ENCODE measurements at regions not wholly inside any gene's neighbourhood (a gene's known extent, or its start where the extent isn't known, plus 50 kb on each side); places are given as distances from the start of the nearest gene placed in this dataset.

GRCh38 chr13:62320129-62321108, 904.8 kb upstream of the PCDH20 start:
- no peak overlapping the region for H3K4me3 ChIP-seq (ENCODE audit: low read depth, low read length)
- TF ChIP-seq CTCF (IDR thresholded peaks at IDR 0.05; ENCODE audit: borderline replicate concordance, insufficient read depth, low read depth, low read length): peak; percentile 26; the same call in 1 of the 2 replicates

GRCh38 chr13:62309904-62310303, 894.3 kb upstream of the PCDH20 start:
- no peak overlapping the region for H3K4me3 ChIP-seq (ENCODE audit: low read depth, low read length)
- TF ChIP-seq CTCF (IDR thresholded peaks at IDR 0.05; ENCODE audit: borderline replicate concordance, insufficient read depth, low read depth, low read length): no peak

GRCh38 chr13:62305756-62306155, 890.1 kb upstream of the PCDH20 start:
- no peak overlapping the region for H3K4me3 ChIP-seq (ENCODE audit: low read depth, low read length)

GRCh38 chr13:62302341-62302740, 886.7 kb upstream of the PCDH20 start:
- no peak for TF ChIP-seq CTCF (IDR thresholded peaks at IDR 0.05; ENCODE audit: borderline replicate concordance, insufficient read depth, low read depth, low read length)
- no peak overlapping the region for H3K4me3 ChIP-seq (ENCODE audit: low read depth, low read length)

More at GRCh38 chr13:62305756-62306155, 890.1 kb upstream of the PCDH20 start:
- TF ChIP-seq CTCF (IDR thresholded peaks at IDR 0.05; ENCODE audit: borderline replicate concordance, insufficient read depth, low read depth, low read length): no peak

- no peak for TF ChIP-seq CTCF (IDR thresholded peaks at IDR 0.05; ENCODE audit: borderline replicate concordance, insufficient read depth, low read depth, low read length)
- H3K4me3 ChIP-seq (ENCODE audit: low read depth, low read length): no peak overlapping the region
Measured at GRCh38 chr13:62299988-62300387, 884.3 kb upstream of the PCDH20 start.

- TF ChIP-seq CTCF (IDR thresholded peaks at IDR 0.05; ENCODE audit: borderline replicate concordance, insufficient read depth, low read depth, low read length): no peak
- no peak overlapping the region for H3K4me3 ChIP-seq (ENCODE audit: low read depth, low read length)
Measured at GRCh38 chr13:62296812-62297211, 881.2 kb upstream of the PCDH20 start.

GRCh38 chr13:62294244-62294643, 878.6 kb upstream of the PCDH20 start:
- H3K4me3 ChIP-seq (ENCODE audit: low read depth, low read length): no peak overlapping the region
- no peak for TF ChIP-seq CTCF (IDR thresholded peaks at IDR 0.05; ENCODE audit: borderline replicate concordance, insufficient read depth, low read depth, low read length)
